OCI-LY3 (cell line): ENCODE measurements at regions not wholly inside any gene's neighbourhood (a gene's known extent, or its start where the extent isn't known, plus 50 kb on each side); places are given as distances from the start of the nearest gene placed in this dataset.

ENCODE experiments used
- H2AFZ ChIP-seq: fragments of 200-600, 300-600 bp; shearing (Covaris generic); 2 replicates; pipeline ENCODE4 v1.6.0; 2014; ENCODE audit warnings: antibody characterized with exemption, low read depth, low read length
- H3K27ac ChIP-seq: fragments of 200-600, 300-600 bp; sonication (generic); 2 replicates; pipeline ENCODE4 v1.5.1; 2014; ENCODE audit warnings: mild to moderate bottlenecking, low read length, moderate library complexity, mixed read lengths
- H3K27me3 ChIP-seq: fragments of 200-600, 300-600 bp; sonication (generic); 2 replicates; pipeline ENCODE4 v1.6.1; 2014; ENCODE audit warnings: low read depth, low read length, mixed read lengths
- H3K36me3 ChIP-seq: fragments of 200-600, 300-600 bp; sonication (generic); replicated peaks from 2 replicates; pipeline ENCODE3; 2014; ENCODE audit warnings: low read depth, low read length, mixed read lengths
- H3K4me1 ChIP-seq: fragments of 300-600, 200-600 bp; sonication (generic); 2 replicates; pipeline ENCODE4 v1.6.1; 2014; ENCODE audit warnings: low read length, mixed read lengths
- H3K4me2 ChIP-seq: fragments of 200-600, 300-600 bp; sonication (generic); 2 replicates; pipeline ENCODE4 v1.6.1; 2014; ENCODE audit warnings: low read length, mixed read lengths
- H3K4me3 ChIP-seq: fragments of 300-600, 200-600 bp; sonication (generic); 2 replicates; pipeline ENCODE4 v1.5.1; 2014; ENCODE audit warnings: antibody characterized with exemption, mild to moderate bottlenecking, low read length, moderate library complexity
- H3K79me2 ChIP-seq: fragments of 300-600, 200-600 bp; shearing (Covaris generic); 2 replicates; pipeline ENCODE4 v1.6.1; 2014; ENCODE audit warnings: mild to moderate bottlenecking, low read length, mixed read lengths
- H3K9ac ChIP-seq: fragments of 300-600, 200-600 bp; shearing (Covaris generic); 2 replicates; pipeline ENCODE4 v1.6.0; 2014; ENCODE audit warnings: mild to moderate bottlenecking, low read length, moderate library complexity
- H3K9me3 ChIP-seq: fragments of 200-600, 300-600 bp; shearing (Covaris generic); 2 replicates; pipeline ENCODE4 v1.6.1; 2014; ENCODE audit warnings: low read length, mixed read lengths; ENCODE audit not compliant: insufficient read depth
- H4K20me1 ChIP-seq: fragments of 200-600, 300-600 bp; sonication (generic); 2 replicates; pipeline ENCODE4 v1.6.1; 2016; ENCODE audit warnings: low read length, mixed read lengths; ENCODE audit not compliant: insufficient read depth
- CTCF ChIP-seq: fragments of 200-600, 300-600 bp; sonication (generic); IDR thresholded peaks from 2 replicates; pipeline ENCODE4 v1.5.1; 2014; ENCODE audit warnings: antibody characterized with exemption, low read length, low read depth
- EZH2phosphoT487 ChIP-seq: fragments of 200-600 bp; shearing (Covaris generic); IDR thresholded peaks from 2 replicates; pipeline ENCODE4 v1.6.1; 2018; ENCODE audit warnings: antibody characterized with exemption, mixed run types, low read depth

DNA sequence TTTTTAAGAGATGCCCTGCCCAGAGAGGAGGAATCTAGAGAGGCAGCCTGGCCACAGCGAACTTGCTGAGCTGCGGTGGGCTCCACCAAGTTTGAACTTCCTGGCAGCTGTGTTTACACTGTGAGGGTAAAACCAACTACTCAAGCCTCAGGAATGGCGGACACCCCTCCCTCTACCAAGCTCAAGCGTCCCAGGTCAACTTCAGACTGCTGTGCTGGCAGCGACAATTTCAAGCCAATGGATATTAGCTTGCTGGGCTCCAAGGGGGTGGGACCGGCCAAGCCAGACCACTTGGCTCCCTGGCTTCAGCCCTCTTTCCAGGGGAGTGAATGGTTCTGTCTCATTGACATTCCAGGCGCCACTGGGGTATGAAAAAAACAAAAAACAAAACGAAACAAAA, 289.4 kb downstream of the KCNS3 start:
- TF ChIP-seq EZH2phosphoT487, result no peak
- TF ChIP-seq CTCF, result no peak
- Histone ChIP-seq H3K9ac (no peak overlapping the region), H3K79me2 (no peaks in the 10 kb centered on the region), H3K4me2 (no peak overlapping the region), H3K4me1 (no peaks in the 10 kb centered on the region), H2AFZ (no peak overlapping the region), H3K4me3 (no peak overlapping the region), H3K36me3 (no peaks in the 10 kb centered on the region), H4K20me1 (no peaks in the 10 kb centered on the region), H3K9me3 (no peaks in the 10 kb centered on the region), H3K27ac (no peak overlapping the region), H3K27me3 (peaks cover 4% of the 10 kb centered on the region; the same call in 1 of the 2 replicates)

GRCh38 chr2:18161681-18162080, 283.2 kb downstream of the KCNS3 start:
- Histone ChIP-seq H3K9me3 (no peaks in the 10 kb centered on the region), H3K4me1 (no peaks in the 10 kb centered on the region), H4K20me1 (no peaks in the 10 kb centered on the region), H3K4me2 (no peak overlapping the region), H3K36me3 (no peaks in the 10 kb centered on the region), H3K9ac (no peak overlapping the region), H2AFZ (no peak overlapping the region), H3K27me3 (peaks cover under 1% of the 10 kb centered on the region; the same call in 1 of the 2 replicates), H3K4me3 (no peak overlapping the region), H3K27ac (no peak overlapping the region), H3K79me2 (no peaks in the 10 kb centered on the region)
- TF ChIP-seq CTCF (no peak), EZH2phosphoT487 (no peak)

DNA sequence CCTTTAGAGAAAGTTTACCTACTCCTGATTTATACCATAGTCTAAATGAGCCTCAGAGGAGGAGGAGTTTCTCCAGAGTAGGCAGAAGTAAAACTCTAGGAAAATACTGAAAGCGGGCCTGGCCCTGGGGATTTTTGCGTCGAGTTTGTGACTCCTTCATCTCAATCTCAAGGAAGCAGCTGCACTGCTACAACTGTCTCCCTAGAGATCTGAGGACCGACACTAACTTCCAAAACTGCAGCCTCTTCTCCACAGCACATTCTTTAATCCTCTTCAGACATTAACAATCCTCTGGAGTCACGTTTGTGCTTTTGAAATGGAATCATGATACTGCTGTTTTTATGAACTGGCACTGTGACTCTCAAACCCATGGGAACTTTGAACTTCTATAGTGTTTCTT, 281.4 kb downstream of the KCNS3 start:
- H3K4me1 ChIP-seq, result no peaks in the 10 kb centered on the region
- no peak overlapping the region for H3K4me2 ChIP-seq
- no peaks in the 10 kb centered on the region for H3K36me3 ChIP-seq
- H3K9ac ChIP-seq, result no peak overlapping the region
- H4K20me1 ChIP-seq, result no peaks in the 10 kb centered on the region
- H3K27ac ChIP-seq, result no peak overlapping the region
- no peak for TF ChIP-seq EZH2phosphoT487
- no peaks in the 10 kb centered on the region for H3K27me3 ChIP-seq
- no peak overlapping the region for H2AFZ ChIP-seq
- no peaks in the 10 kb centered on the region for H3K79me2 ChIP-seq
- H3K4me3 ChIP-seq, result no peak overlapping the region
- H3K9me3 ChIP-seq, result no peaks in the 10 kb centered on the region

DNA sequence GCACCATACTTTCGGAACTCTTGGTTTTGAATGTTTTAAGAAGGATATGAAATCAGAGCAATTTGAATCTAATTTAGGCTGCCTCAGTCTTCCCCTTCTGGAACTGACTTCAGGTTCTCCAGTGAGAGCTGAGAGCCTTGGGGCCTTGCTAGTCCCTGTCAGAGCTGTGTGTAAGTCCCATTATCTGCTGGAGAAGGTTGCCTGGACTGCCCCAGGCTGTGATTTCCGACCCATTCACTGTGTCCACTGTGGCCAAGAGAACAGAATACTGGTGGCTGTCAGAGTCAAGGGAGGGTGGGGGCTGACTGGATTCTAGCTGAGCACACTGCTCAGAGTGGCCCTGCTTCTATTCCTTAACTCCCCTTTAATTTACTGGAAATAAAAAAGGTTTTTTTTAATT, 278.0 kb downstream of the KCNS3 start:
- H3K9ac ChIP-seq, result no peak overlapping the region
- H3K4me2 ChIP-seq, result no peak overlapping the region
- H3K27me3 ChIP-seq, result no peaks in the 10 kb centered on the region
- TF ChIP-seq EZH2phosphoT487 (no peak), CTCF (no peak)
- no peaks in the 10 kb centered on the region for H3K36me3 ChIP-seq
- no peak overlapping the region for H2AFZ ChIP-seq
- H4K20me1 ChIP-seq, result no peaks in the 10 kb centered on the region
- no peaks in the 10 kb centered on the region for H3K79me2 ChIP-seq
- H3K27ac ChIP-seq, result no peak overlapping the region
- no peaks in the 10 kb centered on the region for H3K4me1 ChIP-seq
- no peak overlapping the region for H3K4me3 ChIP-seq
- no peaks in the 10 kb centered on the region for H3K9me3 ChIP-seq

GRCh38 chr2:18156002-18156401, 277.5 kb downstream of the KCNS3 start:
- Histone ChIP-seq H3K9me3 (no peaks in the 10 kb centered on the region), H3K4me3 (no peak overlapping the region), H3K4me1 (no peaks in the 10 kb centered on the region), H3K4me2 (no peak overlapping the region), H3K36me3 (no peaks in the 10 kb centered on the region), H2AFZ (no peak overlapping the region), H4K20me1 (no peaks in the 10 kb centered on the region), H3K27ac (no peak overlapping the region), H3K79me2 (no peaks in the 10 kb centered on the region), H3K27me3 (no peaks in the 10 kb centered on the region), H3K9ac (no peak overlapping the region)
- TF ChIP-seq CTCF, result no peak
- no peak for TF ChIP-seq EZH2phosphoT487
